ENCODE measurements at regions not wholly inside any gene's neighbourhood (a gene's known extent, or its start where the extent isn't known, plus 50 kb on each side); places are given as distances from the start of the nearest gene placed in this dataset.
"Not testable (repeated sequence)": the region's sequence is repeated elsewhere in the genome, so short reads cannot be mapped to it uniquely, and the experiment has no call there.

GRCh38 chr10:2772816-2773631 is 294.3 kb upstream of the PFKP start:
- Histone ChIP-seq H3K9me3 (ENCODE audit: control extremely low read depth in 1 of 3, control insufficient read depth in 2 of 3, insufficient read depth in 1 of 3, low read length in 2 of 3) (peaks cover 0 to 7% (median 1%) of the 10 kb centered on the region in 3 donors), H3K4me3 (ENCODE audit: control extremely low read depth in 1 of 5, extremely low read depth in 1 of 5, insufficient read depth in 1 of 5, low read depth in 2 of 5, low read length in 4 of 5) (no peak overlapping the region), H3K79me2 (ENCODE audit: control insufficient read depth, insufficient read depth, low read length) (no peaks in the 10 kb centered on the region), H2AFZ (ENCODE audit: insufficient read depth, low read depth, low read length, poor library complexity, severe bottlenecking) (no peak overlapping the region), H3K4me2 (replicated peaks; ENCODE audit: low read depth, low read length, poor library complexity, severe bottlenecking) (no peak overlapping the region), H3K4me1 (ENCODE audit: control insufficient read depth in 2 of 2, insufficient read depth in 2 of 2, low read length in 2 of 2) (no peaks in the 10 kb centered on the region), H3K9ac (ENCODE audit: low read length) (no peak overlapping the region), H4K20me1 (ENCODE audit: control insufficient read depth, insufficient read depth, low read length, poor library complexity, severe bottlenecking) (no peaks in the 10 kb centered on the region), H3K27ac (ENCODE audit: low read length in 2 of 2) (no peak overlapping the region), H3K36me3 (replicated peaks in 1 of 2; ENCODE audit: control extremely low read depth in 1 of 2, control insufficient read depth in 1 of 2, extremely low read depth in 1 of 2, insufficient read depth in 2 of 2, low read length in 1 of 2) (no peaks in the 10 kb centered on the region), H3K27me3 (replicated peaks in 1 of 4; ENCODE audit: control extremely low read depth in 1 of 4, control insufficient read depth in 3 of 4, insufficient read depth in 4 of 4, low read length in 3 of 4) (no peaks in the 10 kb centered on the region)
- no peak overlapping the region for H3K4me3 Mint-ChIP-seq
- POLR2A ChIA-PET: no interaction called here
- CTCF ChIA-PET: no interaction called here
- no peaks in the 10 kb centered on the region for H3K4me1 Mint-ChIP-seq
- peaks cover 2% of the 10 kb centered on the region for H3K27me3 Mint-ChIP-seq
- H3K9me3 Mint-ChIP-seq (ENCODE audit: insufficient read depth): peaks cover 4% of the 10 kb centered on the region
- no peak for TF ChIP-seq EZH2 (IDR thresholded peaks at IDR 0.05; ENCODE audit: borderline replicate concordance, insufficient read depth, low read depth, low read length, poor library complexity, severe bottlenecking)
- TF ChIP-seq CTCF (IDR thresholded peaks at IDR 0.05): no peak
- WGBS (ENCODE audit: insufficient coverage): 91% methylated on average over 23 of the region's 41 CpGs
- H3K27ac Mint-ChIP-seq: no peak overlapping the region
- no peak for ATAC-seq (ENCODE audit: low read depth)
- intact Hi-C loops (cut with micrococcal nuclease): no loop called here
- no peak for DNase-seq

- H3K9me3 ChIP-seq (ENCODE audit: control extremely low read depth in 1 of 3, control insufficient read depth in 2 of 3, insufficient read depth in 1 of 3, low read length in 2 of 3): peaks cover 0 to 7% (median 1%) of the 10 kb centered on the region in 3 donors
- no peaks in the 10 kb centered on the region for H3K36me3 ChIP-seq (replicated peaks in 1 of 2; ENCODE audit: control extremely low read depth in 1 of 2, control insufficient read depth in 1 of 2, extremely low read depth in 1 of 2, insufficient read depth in 2 of 2, low read length in 1 of 2)
- ChIA-PET CTCF (no interaction called here), POLR2A (no interaction called here)
- ATAC-seq (ENCODE audit: low read depth) (no peak), DNase-seq (no peak)
- H3K27me3 ChIP-seq (replicated peaks in 1 of 4; ENCODE audit: control extremely low read depth in 1 of 4, control insufficient read depth in 3 of 4, insufficient read depth in 4 of 4, low read length in 3 of 4): no peaks in the 10 kb centered on the region
- TF ChIP-seq CTCF (IDR thresholded peaks at IDR 0.05) (no peak), EZH2 (IDR thresholded peaks at IDR 0.05; ENCODE audit: borderline replicate concordance, insufficient read depth, low read depth, low read length, poor library complexity, severe bottlenecking) (no peak)
- no peak overlapping the region for H3K4me3 ChIP-seq (ENCODE audit: control extremely low read depth in 1 of 5, extremely low read depth in 1 of 5, insufficient read depth in 1 of 5, low read depth in 2 of 5, low read length in 4 of 5)
- no peaks in the 10 kb centered on the region for H3K79me2 ChIP-seq (ENCODE audit: control insufficient read depth, insufficient read depth, low read length)
- no peaks in the 10 kb centered on the region for H4K20me1 ChIP-seq (ENCODE audit: control insufficient read depth, insufficient read depth, low read length, poor library complexity, severe bottlenecking)
- H3K27ac ChIP-seq (ENCODE audit: low read length in 2 of 2): no peak overlapping the region
- Mint-ChIP-seq H3K27ac (no peak overlapping the region), H3K4me3 (no peak overlapping the region), H3K4me1 (no peaks in the 10 kb centered on the region), H3K27me3 (peaks cover 2% of the 10 kb centered on the region), H3K9me3 (ENCODE audit: insufficient read depth) (peaks cover 4% of the 10 kb centered on the region)
- no peak overlapping the region for H3K4me2 ChIP-seq (replicated peaks; ENCODE audit: low read depth, low read length, poor library complexity, severe bottlenecking)
- WGBS (ENCODE audit: insufficient coverage): 64% methylated on average over 4 of the region's 5 CpGs
- intact Hi-C loops (cut with micrococcal nuclease): no loop called here
- H2AFZ ChIP-seq (ENCODE audit: insufficient read depth, low read depth, low read length, poor library complexity, severe bottlenecking): no peak overlapping the region
- no peaks in the 10 kb centered on the region for H3K4me1 ChIP-seq (ENCODE audit: control insufficient read depth in 2 of 2, insufficient read depth in 2 of 2, low read length in 2 of 2)
- no peak overlapping the region for H3K9ac ChIP-seq (ENCODE audit: low read length)
Observed at GRCh38 chr10:2772135-2772534, 295.2 kb upstream of the PFKP start.

GRCh38 chr10:2767293-2767692 is 300.1 kb upstream of the PFKP start:
- 93% methylated on average over 4 of the region's 5 CpGs for WGBS (ENCODE audit: insufficient coverage)
- H3K27ac ChIP-seq (ENCODE audit: low read length in 2 of 2); H3K9me3 Mint-ChIP-seq (ENCODE audit: insufficient read depth); H3K4me2 ChIP-seq (replicated peaks; ENCODE audit: low read depth, low read length, poor library complexity, severe bottlenecking); H3K4me3 Mint-ChIP-seq; ATAC-seq (ENCODE audit: low read depth); H3K4me1 ChIP-seq (ENCODE audit: control insufficient read depth in 2 of 2, insufficient read depth in 2 of 2, low read length in 2 of 2); DNase-seq; intact Hi-C loops (cut with micrococcal nuclease); H3K27me3 Mint-ChIP-seq; H3K4me3 ChIP-seq (ENCODE audit: control extremely low read depth in 1 of 5, extremely low read depth in 1 of 5, insufficient read depth in 1 of 5, low read depth in 2 of 5, low read length in 4 of 5); H3K27me3 ChIP-seq (replicated peaks in 1 of 4; ENCODE audit: control extremely low read depth in 1 of 4, control insufficient read depth in 3 of 4, insufficient read depth in 4 of 4, low read length in 3 of 4); H3K9ac ChIP-seq (ENCODE audit: low read length); H3K4me1 Mint-ChIP-seq; H3K9me3 ChIP-seq (ENCODE audit: control extremely low read depth in 1 of 3, control insufficient read depth in 2 of 3, insufficient read depth in 1 of 3, low read length in 2 of 3); H4K20me1 ChIP-seq (ENCODE audit: control insufficient read depth, insufficient read depth, low read length, poor library complexity, severe bottlenecking); H3K36me3 ChIP-seq (replicated peaks in 1 of 2; ENCODE audit: control extremely low read depth in 1 of 2, control insufficient read depth in 1 of 2, extremely low read depth in 1 of 2, insufficient read depth in 2 of 2, low read length in 1 of 2); H3K27ac Mint-ChIP-seq; H3K79me2 ChIP-seq (ENCODE audit: control insufficient read depth, insufficient read depth, low read length); POLR2A ChIA-PET; H2AFZ ChIP-seq (ENCODE audit: insufficient read depth, low read depth, low read length, poor library complexity, severe bottlenecking): not testable (repeated sequence)
- CTCF ChIA-PET: interaction anchor here (0.6 kb wide), 1 partner anchor 69 kb away, joined by 6 read pairs; no protein-coding TSS in a partner anchor

All from B cell (primary cell).